Loucy (cell line): ENCODE measurements at regions not wholly inside any gene's neighbourhood (a gene's known extent, or its start where the extent isn't known, plus 50 kb on each side); places are given as distances from the start of the nearest gene placed in this dataset.

Experiments
- H2AFZ ChIP-seq: fragments of 200-600 bp; sonication (generic); 2 replicates; pipeline ENCODE4 v1.6.0; 2016; ENCODE audit warnings: antibody characterized with exemption, mild to moderate bottlenecking, low read length, moderate library complexity
- H3F3A ChIP-seq: fragments of 200-600 bp; 2 replicates; pipeline ENCODE4 v1.6.0; 2016; ENCODE audit warnings: antibody characterized with exemption, low read depth, mild to moderate bottlenecking
- H3K27me3 ChIP-seq: fragments of 200-600 bp; sonication (generic); 2 replicates; pipeline ENCODE4 v1.6.1; 2014; ENCODE audit warnings: low read length, mild to moderate bottlenecking; ENCODE audit not compliant: insufficient read depth, poor library complexity, severe bottlenecking
- H3K36me3 ChIP-seq: fragments of 200-600 bp; sonication (generic); 2 replicates; pipeline ENCODE4 v1.6.1; 2016; ENCODE audit warnings: low read length; ENCODE audit not compliant: insufficient read depth
- H3K4me1 ChIP-seq: fragments of 200-600 bp; sonication (generic); 2 replicates; pipeline ENCODE4 v1.5.1; 2014; ENCODE audit warnings: low read length, mild to moderate bottlenecking; ENCODE audit not compliant: insufficient read depth, poor library complexity, severe bottlenecking
- H3K4me2 ChIP-seq: fragments of 200-600 bp; sonication (generic); 2 replicates; pipeline ENCODE4 v1.6.0; 2014; ENCODE audit warnings: antibody characterized with exemption, low read length, low read depth, mild to moderate bottlenecking; ENCODE audit not compliant: poor library complexity, severe bottlenecking
- H3K4me3 ChIP-seq: fragments of 200-600 bp; sonication (generic); 2 replicates; pipeline ENCODE4 v1.5.1; 2014; ENCODE audit warnings: low read length, mild to moderate bottlenecking, mixed read lengths; ENCODE audit not compliant: poor library complexity, severe bottlenecking
- H3K79me2 ChIP-seq: fragments of 200-600 bp; sonication (generic); 2 replicates; pipeline ENCODE4 v1.6.1; 2014; ENCODE audit warnings: low read length; ENCODE audit not compliant: insufficient read depth
- H3K9ac ChIP-seq: fragments of 200-600 bp; sonication (generic); 2 replicates; pipeline ENCODE4 v1.6.0; 2014; ENCODE audit warnings: mild to moderate bottlenecking, low read depth, low read length, moderate library complexity; ENCODE audit not compliant: poor library complexity, severe bottlenecking
- H3K9me2 ChIP-seq: fragments of 200-600 bp; sonication (generic); replicated peaks from 2 replicates; pipeline ENCODE4 v1.6.1; 2016; ENCODE audit warnings: low read depth, low read length, mixed read lengths
- H3K9me3 ChIP-seq: fragments of 200-600 bp; sonication (generic); 2 replicates; pipeline ENCODE4 v1.6.1; 2014; ENCODE audit warnings: mild to moderate bottlenecking, antibody characterized with exemption, low read length, low read depth; ENCODE audit not compliant: insufficient read depth
- H4K20me1 ChIP-seq: fragments of 200-600 bp; sonication (generic); 2 replicates; pipeline ENCODE4 v1.6.0; 2014; ENCODE audit warnings: antibody characterized with exemption, low read length, mild to moderate bottlenecking; ENCODE audit not compliant: insufficient read depth, poor library complexity, severe bottlenecking
- CTCF ChIP-seq: fragments of 200-600 bp; sonication (generic); conservative IDR thresholded peaks from 2 replicates; pipeline ENCODE4 v1.5.1; 2014; ENCODE audit warnings: mild to moderate bottlenecking, antibody characterized with exemption, low read length
- EZH2phosphoT487 ChIP-seq: fragments of 200-600 bp; IDR thresholded peaks from 2 replicates; pipeline ENCODE4 v1.6.1; 2018; ENCODE audit warnings: antibody characterized with exemption, mild to moderate bottlenecking, moderate library complexity, borderline replicate concordance

GRCh38 chr5:96124589-96124988 lies 162.9 kb upstream of the ELL2 start:
- H4K20me1 ChIP-seq: no peaks in the 10 kb centered on the region
- H3K9me2 ChIP-seq: no peaks in the 10 kb centered on the region
- H3K36me3 ChIP-seq: no peaks in the 10 kb centered on the region
- no peak for TF ChIP-seq CTCF
- no peak for TF ChIP-seq EZH2phosphoT487
- H3K4me1 ChIP-seq: no peaks in the 10 kb centered on the region
- H3F3A ChIP-seq: no peaks in the 10 kb centered on the region
- no peak overlapping the region for H3K4me2 ChIP-seq
- no peak overlapping the region for H3K9ac ChIP-seq
- no peak overlapping the region for H3K4me3 ChIP-seq
- H3K27me3 ChIP-seq: no peaks in the 10 kb centered on the region
- no peaks in the 10 kb centered on the region for H3K9me3 ChIP-seq
- H3K79me2 ChIP-seq: no peaks in the 10 kb centered on the region
- no peak overlapping the region for H2AFZ ChIP-seq

GRCh38 chr5:96123418-96123817 lies 161.8 kb upstream of the ELL2 start:
- H3K27me3 ChIP-seq: no peaks in the 10 kb centered on the region
- no peak overlapping the region for H3K9ac ChIP-seq
- no peak for TF ChIP-seq EZH2phosphoT487
- TF ChIP-seq CTCF: no peak
- H3F3A ChIP-seq: no peaks in the 10 kb centered on the region
- no peaks in the 10 kb centered on the region for H3K9me2 ChIP-seq
- no peak overlapping the region for H3K4me2 ChIP-seq
- no peaks in the 10 kb centered on the region for H3K9me3 ChIP-seq
- H3K4me1 ChIP-seq: no peaks in the 10 kb centered on the region
- no peak overlapping the region for H2AFZ ChIP-seq
- no peaks in the 10 kb centered on the region for H4K20me1 ChIP-seq
- no peaks in the 10 kb centered on the region for H3K79me2 ChIP-seq
- no peaks in the 10 kb centered on the region for H3K36me3 ChIP-seq
- no peak overlapping the region for H3K4me3 ChIP-seq

- H3K27me3 ChIP-seq: no peaks in the 10 kb centered on the region
- no peak overlapping the region for H2AFZ ChIP-seq
- no peak for TF ChIP-seq EZH2phosphoT487
- TF ChIP-seq CTCF: no peak
- H3K9me2 ChIP-seq: no peaks in the 10 kb centered on the region
- no peaks in the 10 kb centered on the region for H3K79me2 ChIP-seq
- no peaks in the 10 kb centered on the region for H3K9me3 ChIP-seq
- no peaks in the 10 kb centered on the region for H3K4me1 ChIP-seq
- H4K20me1 ChIP-seq: no peaks in the 10 kb centered on the region
- H3K4me2 ChIP-seq: no peak overlapping the region
- no peak overlapping the region for H3K4me3 ChIP-seq
- H3K9ac ChIP-seq: no peak overlapping the region
- H3K36me3 ChIP-seq: no peaks in the 10 kb centered on the region
- no peaks in the 10 kb centered on the region for H3F3A ChIP-seq
Observed at GRCh38 chr5:96121364-96121763, 159.7 kb upstream of the ELL2 start.
